B cell (primary cell): ENCODE measurements at regions not wholly inside any gene's neighbourhood (a gene's known extent, or its start where the extent isn't known, plus 50 kb on each side); places are given as distances from the start of the nearest gene placed in this dataset.

Experiments used
- ATAC-seq: fragments of 200-7000 bp; cut with Tn5 transposase; one replicate; pipeline ENCODE4 v1.10.0; 2021; ENCODE audit warnings: low read depth, mild to moderate bottlenecking, moderate number of reproducible peaks, moderate library complexity
- CTCF ChIA-PET: fragments of 350-600 bp; sonication (Branson Sonifier 250); formaldehyde crosslinking; loops from one replicate; lab custom pipeline; 2021; ENCODE audit warnings: antibody characterized with exemption, inconsistent platforms; lab: Charles Lee
- POLR2A ChIA-PET: fragments of 350-600 bp; sonication (Branson Sonifier 250); formaldehyde crosslinking; loops from one replicate; lab custom pipeline; 2021; ENCODE audit warnings: antibody characterized with exemption; lab: Charles Lee
- DNase-seq: peaks from one replicate; pipeline ENCODE4 v3.0.0; 2013
- H2AFZ ChIP-seq: 2 replicates; pipeline ENCODE4 v1.6.1; 2012; ENCODE audit warnings: mild to moderate bottlenecking, low read depth, low read length; ENCODE audit not compliant: insufficient read depth, poor library complexity, severe bottlenecking
- H3K27ac ChIP-seq, 2 donors: 1 replicate in 1 of 2; 2 replicates in 1 of 2; pipeline ENCODE4 v1.5.1; 2012 to 2013; ENCODE audit warnings: low read length in 2 of 2, mild to moderate bottlenecking in 2 of 2, moderate library complexity in 1 of 2
- H3K27me3 ChIP-seq, 4 experiments: fragments of 200-600 bp in 1 of 4; sonication (generic) in 1 of 4; replicated peaks in 1 of 4; 1 replicate in 2 of 4; 2 replicates in 2 of 4; pipeline versions ENCODE4 v1.6.1 to v1.7.0; 2013 to 2016; ENCODE audit warnings: low read length in 3 of 4, mild to moderate bottlenecking in 2 of 4, mixed read lengths in 1 of 4, moderate library complexity in 1 of 4; ENCODE audit not compliant: insufficient read depth in 4 of 4, control insufficient read depth in 3 of 4; ENCODE audit errors: control extremely low read depth in 1 of 4
- H3K36me3 ChIP-seq, 2 experiments: replicated peaks in 1 of 2; 1 replicate in 1 of 2; 2 replicates in 1 of 2; pipeline versions ENCODE4 v1.6.1 to v1.7.1; 2013; ENCODE audit warnings: low read length in 1 of 2; ENCODE audit not compliant: insufficient read depth in 2 of 2, control insufficient read depth in 1 of 2; ENCODE audit errors: control extremely low read depth in 1 of 2, extremely low read depth in 1 of 2
- H3K4me1 ChIP-seq, 2 donors: fragments of 200-600 bp in 1 of 2; sonication (generic) in 1 of 2; 1 replicate in 1 of 2; 2 replicates in 1 of 2; pipeline versions ENCODE4 v1.5.1 to v1.6.1; 2013 to 2017; ENCODE audit warnings: low read length in 2 of 2; ENCODE audit not compliant: control insufficient read depth in 2 of 2, insufficient read depth in 2 of 2
- H3K4me2 ChIP-seq: replicated peaks from 2 replicates; pipeline ENCODE3; 2012; ENCODE audit warnings: mild to moderate bottlenecking, low read depth, low read length; ENCODE audit not compliant: poor library complexity, severe bottlenecking
- H3K4me3 ChIP-seq, 5 experiments: fragments of 200-600 bp in 1 of 5; sonication (generic) in 1 of 5; 1 replicate in 3 of 5; 2 replicates in 2 of 5; pipeline versions ENCODE4 v1.5.1 to v1.7.0; 2011 to 2016; ENCODE audit warnings: low read length in 4 of 5, mild to moderate bottlenecking in 4 of 5, low read depth in 2 of 5, control low read depth in 1 of 5, moderate library complexity in 1 of 5; ENCODE audit not compliant: insufficient read depth in 1 of 5; ENCODE audit errors: control extremely low read depth in 1 of 5, extremely low read depth in 1 of 5
- H3K79me2 ChIP-seq: fragments of 200-600 bp; sonication (generic); one replicate; pipeline ENCODE4 v1.6.0; 2016; ENCODE audit warnings: low read length; ENCODE audit not compliant: control insufficient read depth, insufficient read depth
- H3K9ac ChIP-seq: fragments of 200-600 bp; sonication (generic); 2 replicates; pipeline ENCODE4 v1.6.1; 2017; ENCODE audit warnings: mild to moderate bottlenecking, low read length, moderate library complexity
- H3K9me3 ChIP-seq, 3 donors: one replicate each; pipeline versions ENCODE4 v1.6.1 to v1.7.1; 2013; ENCODE audit warnings: low read length in 2 of 3; ENCODE audit not compliant: control insufficient read depth in 2 of 3, insufficient read depth in 1 of 3; ENCODE audit errors: control extremely low read depth in 1 of 3
- H4K20me1 ChIP-seq: 2 replicates; pipeline ENCODE4 v1.6.0; 2012; ENCODE audit warnings: mild to moderate bottlenecking, low read length; ENCODE audit not compliant: insufficient read depth, control insufficient read depth, poor library complexity, severe bottlenecking
- H3K27ac Mint-ChIP-seq: one replicate; pipeline ENCODE4 v1.8.0; 2021; ENCODE audit warnings: mixed read lengths
- H3K27me3 Mint-ChIP-seq: one replicate; pipeline ENCODE4 v1.8.0; 2021; ENCODE audit warnings: mixed read lengths
- H3K4me1 Mint-ChIP-seq: one replicate; pipeline ENCODE4 v1.8.0; 2021; ENCODE audit warnings: mixed read lengths
- H3K4me3 Mint-ChIP-seq: one replicate; pipeline ENCODE4 v1.8.0; 2021; ENCODE audit warnings: mixed read lengths
- H3K9me3 Mint-ChIP-seq: one replicate; pipeline ENCODE4 v1.8.0; 2022; ENCODE audit warnings: mixed read lengths; ENCODE audit not compliant: insufficient read depth
- CTCF ChIP-seq: fragments of 200-600 bp; IDR thresholded peaks from one replicate; pipeline ENCODE4 v1.8.0; 2022; ENCODE audit warnings: antibody characterized with exemption, mild to moderate bottlenecking
- EZH2 ChIP-seq: IDR thresholded peaks from 2 replicates; pipeline ENCODE4 v1.6.1; 2012; ENCODE audit warnings: borderline replicate concordance, low read depth, mild to moderate bottlenecking, moderate library complexity, low read length; ENCODE audit not compliant: insufficient read depth, poor library complexity, severe bottlenecking
- WGBS: methylation state at CpG from one replicate; pipeline ENCODE4 v1.1.5; 2013; ENCODE audit warnings: missing lambda C conversion rate; ENCODE audit not compliant: insufficient coverage; 5-methylcytosine and 5-hydroxymethylcytosine counted together
- intact Hi-C: fragments of 100-400 bp; cut with micrococcal nuclease; formaldehyde crosslinking; loops from one replicate; pipeline ENCODE4 v1.10.0; 2022

- peaks cover 1% of the 10 kb centered on the region for H3K9me3 Mint-ChIP-seq
- no peak overlapping the region for H3K4me3 ChIP-seq
- H2AFZ ChIP-seq, result no peak overlapping the region
- DNase-seq (no peak), ATAC-seq (no peak)
- no peak overlapping the region for H3K9ac ChIP-seq
- TF ChIP-seq EZH2 (no peak), CTCF (no peak)
- H3K27me3 ChIP-seq, result no peaks in the 10 kb centered on the region
- no peaks in the 10 kb centered on the region for H4K20me1 ChIP-seq
- H3K4me2 ChIP-seq, result no peak overlapping the region
- WGBS, result 79% methylated on average over 4 of the region's 5 CpGs
- no peaks in the 10 kb centered on the region for H3K4me1 Mint-ChIP-seq
- no peak overlapping the region for H3K27ac Mint-ChIP-seq
- H3K36me3 ChIP-seq, result no peaks in the 10 kb centered on the region
- H3K4me1 ChIP-seq, result no peaks in the 10 kb centered on the region
- ChIA-PET POLR2A (no interaction called here), CTCF (no interaction called here)
- no peaks in the 10 kb centered on the region for H3K9me3 ChIP-seq
- no peak overlapping the region for H3K27ac ChIP-seq
- no peak overlapping the region for H3K4me3 Mint-ChIP-seq
- peaks cover 29% of the 10 kb centered on the region for H3K27me3 Mint-ChIP-seq
- intact Hi-C loops, result no loop called here
- H3K79me2 ChIP-seq, result no peaks in the 10 kb centered on the region
These were observed 296.8 kb downstream of the PREX1 start for GRCh38 chr20:48530957-48531356.

- ChIA-PET POLR2A (no interaction called here), CTCF (no interaction called here)
- Mint-ChIP-seq H3K9me3 (peaks cover 5% of the 10 kb centered on the region), H3K27me3 (peaks cover 33% of the 10 kb centered on the region), H3K4me3 (no peak overlapping the region), H3K4me1 (no peaks in the 10 kb centered on the region), H3K27ac (no peak overlapping the region)
- no peak overlapping the region for H2AFZ ChIP-seq
- H3K27me3 ChIP-seq, result peaks cover 0 to 1% (median 0%) of the 10 kb centered on the region in 4 experiments
- no peaks in the 10 kb centered on the region for H4K20me1 ChIP-seq
- no peaks in the 10 kb centered on the region for H3K9me3 ChIP-seq
- H3K4me3 ChIP-seq, result no peak overlapping the region
- no peak overlapping the region for H3K27ac ChIP-seq
- no peak overlapping the region for H3K4me2 ChIP-seq
- H3K4me1 ChIP-seq, result no peaks in the 10 kb centered on the region
- DNase-seq (no peak), ATAC-seq (no peak)
- no peak for TF ChIP-seq CTCF
- H3K9ac ChIP-seq, result no peak overlapping the region
- H3K79me2 ChIP-seq, result no peaks in the 10 kb centered on the region
- intact Hi-C loops, result no loop called here
- no peaks in the 10 kb centered on the region for H3K36me3 ChIP-seq
- 89% methylated on average over 7 of the region's 7 CpGs for WGBS
These were observed 299.5 kb downstream of the PREX1 start for GRCh38 chr20:48528346-48528745.
